MM.1S (cell line): ENCODE measurements at regions not wholly inside any gene's neighbourhood (a gene's known extent, or its start where the extent isn't known, plus 50 kb on each side); places are given as distances from the start of the nearest gene placed in this dataset.

Source experiments
- DNase-seq: peaks from one replicate; pipeline ENCODE4 v3.0.0-alpha.2; 2015
- H2AFZ ChIP-seq: fragments of 300-600 bp; sonication (generic); 2 replicates; pipeline ENCODE4 v1.6.0; 2016; ENCODE audit warnings: antibody characterized with exemption, low read length
- H3F3A ChIP-seq: fragments of 300-600 bp; sonication (generic); 2 replicates; pipeline ENCODE4 v1.6.1; 2016; ENCODE audit warnings: mild to moderate bottlenecking, antibody characterized with exemption, low read length, moderate library complexity, mixed read lengths; ENCODE audit not compliant: insufficient read depth
- H3K27ac ChIP-seq: fragments of 300-600 bp; sonication (generic); 2 replicates; pipeline ENCODE4 v1.5.1; 2016; ENCODE audit warnings: mild to moderate bottlenecking, low read length
- H3K27me3 ChIP-seq: fragments of 300-600 bp; sonication (generic); replicated peaks from 2 replicates; pipeline ENCODE4 v1.6.0; 2016; ENCODE audit warnings: low read length; ENCODE audit not compliant: insufficient read depth
- H3K36me3 ChIP-seq: fragments of 300-600 bp; sonication (generic); replicated peaks from 2 replicates; pipeline ENCODE4 v1.6.1; 2016; ENCODE audit warnings: mild to moderate bottlenecking, low read length, mixed read lengths; ENCODE audit not compliant: insufficient read depth
- H3K4me1 ChIP-seq: fragments of 300-600 bp; sonication (generic); 2 replicates; pipeline ENCODE4 v1.6.1; 2016; ENCODE audit warnings: low read length, mixed read lengths
- H3K4me2 ChIP-seq: fragments of 300-600 bp; sonication (generic); 2 replicates; pipeline ENCODE4 v1.6.0; 2016; ENCODE audit warnings: low read depth, low read length
- H3K4me3 ChIP-seq: fragments of 300-600 bp; sonication (generic); 2 replicates; pipeline ENCODE4 v1.5.1; 2016; ENCODE audit warnings: low read length, mixed read lengths
- H3K79me2 ChIP-seq: fragments of 300-600 bp; sonication (generic); 2 replicates; pipeline ENCODE4 v1.6.1; 2016; ENCODE audit warnings: mixed run types, low read length, mixed read lengths
- H3K9ac ChIP-seq: fragments of 300-600 bp; sonication (generic); 2 replicates; pipeline ENCODE4 v1.6.1; 2016; ENCODE audit warnings: low read length, mixed read lengths
- H3K9me2 ChIP-seq: fragments of 300-600 bp; sonication (generic); replicated peaks from 2 replicates; pipeline ENCODE4 v1.6.1; 2016; ENCODE audit warnings: mild to moderate bottlenecking, low read length, mixed read lengths; ENCODE audit not compliant: insufficient read depth
- H3K9me3 ChIP-seq: fragments of 300-600 bp; sonication (generic); replicated peaks from 2 replicates; pipeline ENCODE4 v1.6.1; 2016; ENCODE audit warnings: mild to moderate bottlenecking, low read length, mixed read lengths; ENCODE audit not compliant: insufficient read depth
- H4K20me1 ChIP-seq: fragments of 300-600 bp; sonication (generic); 2 replicates; pipeline ENCODE4 v1.6.1; 2016; ENCODE audit warnings: mild to moderate bottlenecking, low read length, moderate library complexity, mixed read lengths; ENCODE audit not compliant: insufficient read depth
- CTCF ChIP-seq: fragments of 300-600 bp; sonication (generic); IDR thresholded peaks from 2 replicates; pipeline ENCODE4 v1.5.1; 2016; ENCODE audit warnings: antibody characterized with exemption, low read length, mixed read lengths
- EZH2 ChIP-seq: fragments of 300-600 bp; sonication (generic); optimal IDR thresholded peaks from 2 replicates; pipeline ENCODE3; 2017; ENCODE audit warnings: low read depth, mild to moderate bottlenecking, antibody characterized with exemption, low read length, mixed read lengths
- EZH2phosphoT487 ChIP-seq: fragments of 300-600 bp; sonication (generic); IDR thresholded peaks from 2 replicates; pipeline ENCODE4 v1.6.1; 2018; ENCODE audit warnings: antibody characterized with exemption, low read length

DNA sequence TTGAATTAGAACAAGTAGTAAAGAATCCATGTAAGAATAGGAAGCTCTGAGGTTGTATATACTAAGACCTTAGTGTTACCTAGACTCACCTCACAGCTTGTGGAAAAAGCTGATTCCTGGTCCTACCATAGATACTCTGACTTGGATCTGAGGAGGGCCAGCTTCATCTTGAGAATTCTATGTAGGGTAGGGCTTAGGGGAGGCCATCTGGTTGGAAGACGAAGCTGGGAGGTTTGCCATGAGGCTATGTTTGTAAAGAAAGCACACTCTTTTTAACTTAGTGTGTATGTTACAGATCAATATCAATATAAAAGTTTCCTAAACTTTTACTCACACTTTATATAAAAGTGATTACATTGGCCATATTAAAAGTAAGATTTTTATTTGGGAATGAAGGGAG is 77.1 kb upstream of the GALNT5 start:
- Histone ChIP-seq H3K9me3 (no peaks in the 10 kb centered on the region), H4K20me1 (no peaks in the 10 kb centered on the region), H3K9me2 (no peaks in the 10 kb centered on the region), H3F3A (no peaks in the 10 kb centered on the region), H3K36me3 (no peaks in the 10 kb centered on the region), H3K79me2 (no peaks in the 10 kb centered on the region), H3K9ac (no peak overlapping the region), H3K4me2 (no peak overlapping the region), H3K27me3 (no peaks in the 10 kb centered on the region), H3K4me3 (no peak overlapping the region), H3K4me1 (no peaks in the 10 kb centered on the region), H3K27ac (no peak overlapping the region), H2AFZ (no peak overlapping the region)
- no peak for TF ChIP-seq EZH2
- TF ChIP-seq CTCF: no peak
- no peak for TF ChIP-seq EZH2phosphoT487
- DNase-seq: no peak

DNA sequence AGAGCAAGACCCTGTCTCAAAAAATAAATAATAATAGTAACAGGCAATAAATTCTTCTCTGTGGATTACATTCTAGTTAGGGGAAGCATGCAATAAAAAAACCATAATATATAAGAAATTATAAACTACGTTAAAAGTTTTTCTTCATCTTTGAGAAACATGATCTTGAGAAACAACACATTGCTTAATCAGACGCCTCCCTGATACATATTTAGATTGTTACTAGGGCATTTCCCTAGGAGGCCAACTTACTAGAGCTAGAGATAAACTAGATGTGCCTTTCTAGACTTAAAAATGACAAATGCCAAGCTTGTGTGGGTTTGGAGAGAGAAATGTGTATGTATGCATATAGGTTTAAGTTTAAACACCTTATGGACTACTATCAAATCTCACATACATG is 76.3 kb upstream of the GALNT5 start:
- no peak for DNase-seq
- no peak overlapping the region for H3K4me3 ChIP-seq
- H2AFZ ChIP-seq: no peak overlapping the region
- no peak overlapping the region for H3K4me2 ChIP-seq
- H3F3A ChIP-seq: no peaks in the 10 kb centered on the region
- H3K36me3 ChIP-seq: no peaks in the 10 kb centered on the region
- H3K27me3 ChIP-seq: no peaks in the 10 kb centered on the region
- H3K9me3 ChIP-seq: no peaks in the 10 kb centered on the region
- no peak overlapping the region for H3K9ac ChIP-seq
- no peaks in the 10 kb centered on the region for H4K20me1 ChIP-seq
- no peak overlapping the region for H3K27ac ChIP-seq
- TF ChIP-seq CTCF: no peak
- no peak for TF ChIP-seq EZH2
- TF ChIP-seq EZH2phosphoT487: no peak
- H3K79me2 ChIP-seq: no peaks in the 10 kb centered on the region
- H3K4me1 ChIP-seq: no peaks in the 10 kb centered on the region
- no peaks in the 10 kb centered on the region for H3K9me2 ChIP-seq

- Histone ChIP-seq H3K36me3 (no peaks in the 10 kb centered on the region), H2AFZ (no peak overlapping the region), H4K20me1 (no peaks in the 10 kb centered on the region), H3K27me3 (no peaks in the 10 kb centered on the region), H3K9me2 (no peaks in the 10 kb centered on the region), H3K79me2 (no peaks in the 10 kb centered on the region), H3K9ac (no peak overlapping the region), H3K4me2 (no peak overlapping the region), H3F3A (no peaks in the 10 kb centered on the region), H3K27ac (no peak overlapping the region), H3K4me1 (no peaks in the 10 kb centered on the region), H3K9me3 (no peaks in the 10 kb centered on the region), H3K4me3 (no peak overlapping the region)
- DNase-seq: no peak
- TF ChIP-seq CTCF (no peak), EZH2 (no peak), EZH2phosphoT487 (no peak)
These were observed 75.2 kb upstream of the GALNT5 start for GRCh38 chr2:157182204-157182709.
